GM12801 (cell line): ENCODE measurements at regions not wholly inside any gene's neighbourhood (a gene's known extent, or its start where the extent isn't known, plus 50 kb on each side); places are given as distances from the start of the nearest gene placed in this dataset.

Experiments
- CTCF ChIP-seq: IDR thresholded peaks from one replicate; pipeline ENCODE4 v1.5.1; 2011; ENCODE audit warnings: control low read depth; ENCODE audit not compliant: insufficient read length; ENCODE audit errors: extremely low read depth

DNA sequence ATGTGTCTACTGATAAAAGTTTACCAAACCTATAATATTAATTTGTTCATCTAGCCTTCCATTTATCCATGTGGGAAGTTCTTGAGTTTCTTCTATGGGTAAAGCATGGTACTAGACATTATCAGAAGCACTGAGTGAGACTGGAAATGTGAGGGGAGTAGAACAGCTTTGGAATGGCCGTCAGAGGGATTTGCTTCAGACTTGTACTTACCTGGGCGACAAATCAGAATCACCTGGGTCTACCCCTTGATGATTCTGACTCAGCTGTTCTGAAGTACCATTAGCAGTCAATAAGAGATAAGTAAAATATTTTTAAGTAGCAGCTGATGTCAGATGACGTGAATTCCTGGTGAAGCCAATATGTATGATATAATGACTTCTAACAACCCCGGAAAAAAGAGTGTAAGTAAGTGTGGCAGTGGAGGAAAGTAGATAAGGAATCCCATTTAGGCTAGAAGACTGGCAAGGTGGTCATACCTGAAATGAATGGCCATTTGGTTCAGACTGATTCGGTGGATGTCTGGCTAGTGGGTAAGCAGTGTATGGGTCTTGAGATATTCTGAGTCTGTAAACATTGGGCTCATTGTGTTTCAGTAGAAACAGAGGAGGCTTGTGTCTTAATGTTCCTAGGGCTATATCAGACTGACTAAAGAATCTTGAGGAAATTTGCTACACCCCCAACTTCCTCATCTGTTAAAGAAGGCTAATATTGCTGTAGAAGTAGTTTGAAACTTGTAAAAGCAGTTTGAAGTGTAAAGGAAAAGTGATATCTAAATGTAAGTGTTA lies 409.2 kb downstream of the NKX6-1 start:
- no peak for TF ChIP-seq CTCF

DNA sequence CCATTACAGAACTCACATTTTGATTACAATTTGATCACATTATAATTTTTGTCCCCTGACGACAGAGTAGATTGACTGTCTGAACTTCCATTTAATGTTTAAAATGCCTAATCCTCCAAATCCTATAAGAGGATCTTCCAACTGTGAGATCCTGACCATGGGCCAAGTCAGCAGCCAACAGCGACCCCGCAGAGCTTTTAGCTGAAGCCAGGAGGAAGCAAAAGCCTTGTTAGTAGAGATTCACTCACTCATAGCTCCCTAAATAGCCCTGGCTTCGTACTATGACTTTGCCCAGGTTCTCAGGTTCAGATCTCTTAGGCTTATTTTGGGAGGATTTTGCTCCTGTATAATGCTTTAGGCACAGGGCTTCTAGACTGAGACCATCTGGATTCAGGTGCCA lies 413.1 kb downstream of the NKX6-1 start:
- no peak for TF ChIP-seq CTCF

DNA sequence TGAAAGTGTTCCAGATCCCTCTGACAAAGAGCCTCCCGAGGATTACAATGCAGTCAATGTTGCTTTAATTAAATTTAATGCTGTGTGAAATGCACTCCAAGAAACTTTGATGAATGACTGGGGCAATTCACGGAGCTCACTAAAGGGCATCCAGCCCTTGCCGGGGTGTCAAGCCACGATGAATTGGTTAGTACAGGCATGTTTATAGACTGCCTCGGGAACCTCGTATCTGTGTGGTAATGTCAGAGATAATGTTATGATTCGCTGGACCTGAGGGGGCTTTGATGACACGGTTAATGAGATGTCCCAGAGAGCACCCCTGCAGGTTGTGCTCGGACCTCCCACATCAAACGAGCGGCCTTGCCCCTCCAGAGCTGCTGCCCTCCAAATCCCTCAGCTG lies 428.8 kb downstream of the NKX6-1 start:
- no peak for TF ChIP-seq CTCF

DNA sequence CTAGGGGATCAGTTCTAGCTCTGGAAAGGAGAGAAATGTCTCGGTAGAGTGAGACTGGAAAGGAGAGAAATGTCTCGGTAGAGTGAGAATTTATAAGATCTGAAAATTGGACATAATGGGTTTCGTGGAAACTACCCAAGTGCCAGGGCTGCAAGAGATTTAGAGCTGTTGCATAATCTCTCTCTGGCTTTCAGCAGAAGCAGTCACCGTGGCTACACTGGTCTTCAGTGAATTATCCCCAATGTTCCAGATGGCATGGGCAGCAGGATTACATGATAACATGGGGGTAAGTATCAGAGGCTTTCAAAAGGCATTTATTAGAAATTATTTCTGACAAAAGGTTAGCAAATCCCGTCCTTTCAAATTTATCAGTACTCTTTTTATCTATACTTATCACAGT lies 435.5 kb downstream of the NKX6-1 start:
- TF ChIP-seq CTCF, result no peak

GRCh38 chr4:84058201-84058600 lies 440.9 kb downstream of the NKX6-1 start:
- no peak for TF ChIP-seq CTCF

DNA sequence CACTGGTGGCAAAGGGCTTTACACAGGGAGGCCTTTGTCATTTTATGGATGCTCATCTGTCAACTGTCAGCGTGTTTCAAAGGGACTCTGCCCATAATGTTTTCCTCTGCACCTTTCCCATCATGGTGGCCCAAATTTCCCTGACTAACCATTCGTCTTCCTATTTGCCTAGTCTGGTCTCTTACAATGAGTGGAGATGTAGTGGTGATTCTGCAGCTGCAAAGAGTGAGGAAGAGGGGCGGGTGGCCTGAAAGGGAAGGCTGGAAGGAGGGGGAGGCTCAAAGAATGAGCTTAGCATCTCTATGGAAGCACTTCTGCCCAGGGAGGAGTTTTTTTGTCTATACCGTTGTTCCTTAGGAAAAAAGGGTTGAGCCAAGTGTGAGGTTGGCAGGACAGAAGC lies 447.5 kb downstream of the NKX6-1 start:
- TF ChIP-seq CTCF, result no peak

- TF ChIP-seq CTCF, result no peak
Observed at GRCh38 chr4:84051089-84051488, 448.0 kb downstream of the NKX6-1 start.
